A673 (cell line): ENCODE measurements at regions not wholly inside any gene's neighbourhood (a gene's known extent, or its start where the extent isn't known, plus 50 kb on each side); places are given as distances from the start of the nearest gene placed in this dataset.

Source experiments
- BruUV-seq: library from RNA; stranded (reverse); fragments of 400-500 nt; replicated peaks from 2 replicates; lab custom pipeline; 2021; lab: Mats Ljungman, UMichigan
- CTCF ChIA-PET: fragments of 300-600 bp; sonication (Branson Sonifier 250); formaldehyde crosslinking; loops from one replicate; lab custom pipeline; 2022; ENCODE audit warnings: antibody characterized with exemption; lab: Charles Lee
- POLR2A ChIA-PET: fragments of 300-600 bp; sonication (Branson Sonifier 250); formaldehyde crosslinking; loops from one replicate; lab custom pipeline; 2022; ENCODE audit warnings: antibody characterized with exemption; ENCODE audit not compliant: low non-redundant PET; lab: Charles Lee
- DNase-seq: peaks from one replicate; pipeline ENCODE4 v3.0.0-alpha.2; 2015; ENCODE audit warnings: low spot score
- H3K27ac ChIP-seq: fragments of 200-600 bp; sonication (generic); 2 replicates; pipeline ENCODE4 v1.5.1; 2016; ENCODE audit warnings: mixed run types, low read depth, mild to moderate bottlenecking, mixed read lengths, antibody characterized with exemption, low read length; ENCODE audit not compliant: poor library complexity, severe bottlenecking
- H3K27me3 ChIP-seq: fragments of 200-600 bp; sonication (generic); replicated peaks from 2 replicates; pipeline ENCODE4 v1.6.1; 2017; ENCODE audit warnings: mixed run types, low read depth, mild to moderate bottlenecking, mixed read lengths, antibody characterized with exemption, low read length; ENCODE audit not compliant: insufficient read depth, poor library complexity
- H3K36me3 ChIP-seq: fragments of 200-600 bp; sonication (generic); 2 replicates; pipeline ENCODE4 v1.6.1; 2016; ENCODE audit warnings: mixed run types, mild to moderate bottlenecking, mixed read lengths, antibody characterized with exemption, low read length; ENCODE audit not compliant: insufficient read depth, poor library complexity, severe bottlenecking
- H3K4me1 ChIP-seq: fragments of 200-600 bp; sonication (generic); 2 replicates; pipeline ENCODE4 v1.6.1; 2017; ENCODE audit warnings: mixed run types, mild to moderate bottlenecking, mixed read lengths, antibody characterized with exemption, low read length; ENCODE audit not compliant: insufficient read depth, poor library complexity, severe bottlenecking
- H3K4me3 ChIP-seq: fragments of 200-600 bp; sonication (generic); 2 replicates; pipeline ENCODE4 v1.5.1; 2016; ENCODE audit warnings: low read depth, mixed run types, mild to moderate bottlenecking, mixed read lengths, low read length; ENCODE audit not compliant: poor library complexity, severe bottlenecking
- H3K9me3 ChIP-seq: fragments of 200-600 bp; sonication (generic); 2 replicates; pipeline ENCODE4 v1.6.1; 2016; ENCODE audit warnings: mixed run types, low read depth, mild to moderate bottlenecking, mixed read lengths, antibody characterized with exemption, low read length; ENCODE audit not compliant: poor library complexity, severe bottlenecking
- EZH2 ChIP-seq: fragments of 200-600 bp; sonication (generic); IDR thresholded peaks from 2 replicates; pipeline ENCODE4 v1.6.1; 2017; ENCODE audit warnings: borderline replicate concordance, low read depth, mild to moderate bottlenecking, mixed read lengths, antibody characterized with exemption, low read length; ENCODE audit not compliant: poor library complexity, severe bottlenecking
- intact Hi-C: fragments of 100-400 bp; cut with micrococcal nuclease; formaldehyde crosslinking; loops from one replicate; pipeline ENCODE4 v1.10.0; 2022; ENCODE audit not compliant: unreplicated experiment
- TF ChIP-seq, protein P1 (sequence below): fragments of 300-800, 200-600 bp; sonication (generic); conservative IDR thresholded peaks from 2 replicates; pipeline ENCODE4 v1.5.1; 2017; ENCODE audit warnings: low read depth, mild to moderate bottlenecking, antibody characterized with exemption, low read length, moderate library complexity, mixed read lengths

DNA sequence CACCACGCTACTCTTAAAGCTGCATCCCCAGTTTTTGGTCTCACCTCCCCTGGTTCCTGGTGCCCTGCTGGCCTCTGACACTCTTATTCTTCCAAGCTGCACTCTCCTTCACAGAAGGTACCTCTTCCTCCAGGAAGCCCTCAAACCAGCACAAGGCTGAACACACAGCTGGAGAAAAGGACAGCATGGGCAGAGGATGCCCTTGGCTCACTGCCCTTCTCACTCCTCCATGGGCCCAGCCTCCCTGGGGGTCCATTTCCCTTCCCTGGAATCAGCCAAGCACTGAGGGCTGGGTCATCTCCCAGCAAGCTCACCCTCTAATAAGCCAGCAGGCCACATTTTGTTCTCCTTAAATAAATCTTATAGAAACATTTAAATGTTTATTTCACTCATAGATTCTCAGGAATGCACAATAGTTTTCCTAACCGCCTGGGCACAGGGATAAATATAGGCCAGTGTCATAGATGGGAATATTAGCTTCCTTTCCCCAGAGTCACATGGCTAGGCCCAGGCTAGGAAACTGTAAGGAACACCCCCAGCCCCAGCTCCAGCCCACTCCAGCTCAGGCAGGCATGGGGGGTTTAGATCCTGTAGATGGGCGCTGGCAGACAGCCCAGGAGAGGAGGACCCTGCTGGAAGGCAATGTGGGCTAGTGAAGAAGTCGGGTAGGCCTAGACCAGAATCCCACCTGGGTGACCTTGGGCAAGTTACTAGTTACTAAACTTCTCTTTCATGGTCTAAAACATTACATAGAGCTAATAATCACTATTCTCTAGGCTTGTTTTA is 51.5 kb downstream of the IRAG1 start:
- BruUV-seq: no TSS peak
- ChIA-PET POLR2A (no interaction called here), CTCF (no interaction called here)
- no peak overlapping the region for H3K27ac ChIP-seq
- intact Hi-C loops: no loop called here
- H3K9me3 ChIP-seq: no peaks in the 10 kb centered on the region
- H3K27me3 ChIP-seq: no peaks in the 10 kb centered on the region
- no peak overlapping the region for H3K4me3 ChIP-seq
- H3K36me3 ChIP-seq: no peaks in the 10 kb centered on the region
- TF ChIP-seq, protein P1, sequence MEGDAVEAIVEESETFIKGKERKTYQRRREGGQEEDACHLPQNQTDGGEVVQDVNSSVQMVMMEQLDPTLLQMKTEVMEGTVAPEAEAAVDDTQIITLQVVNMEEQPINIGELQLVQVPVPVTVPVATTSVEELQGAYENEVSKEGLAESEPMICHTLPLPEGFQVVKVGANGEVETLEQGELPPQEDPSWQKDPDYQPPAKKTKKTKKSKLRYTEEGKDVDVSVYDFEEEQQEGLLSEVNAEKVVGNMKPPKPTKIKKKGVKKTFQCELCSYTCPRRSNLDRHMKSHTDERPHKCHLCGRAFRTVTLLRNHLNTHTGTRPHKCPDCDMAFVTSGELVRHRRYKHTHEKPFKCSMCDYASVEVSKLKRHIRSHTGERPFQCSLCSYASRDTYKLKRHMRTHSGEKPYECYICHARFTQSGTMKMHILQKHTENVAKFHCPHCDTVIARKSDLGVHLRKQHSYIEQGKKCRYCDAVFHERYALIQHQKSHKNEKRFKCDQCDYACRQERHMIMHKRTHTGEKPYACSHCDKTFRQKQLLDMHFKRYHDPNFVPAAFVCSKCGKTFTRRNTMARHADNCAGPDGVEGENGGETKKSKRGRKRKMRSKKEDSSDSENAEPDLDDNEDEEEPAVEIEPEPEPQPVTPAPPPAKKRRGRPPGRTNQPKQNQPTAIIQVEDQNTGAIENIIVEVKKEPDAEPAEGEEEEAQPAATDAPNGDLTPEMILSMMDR: no peak
- no peak for TF ChIP-seq EZH2
- no peak for DNase-seq
- H3K4me1 ChIP-seq: peaks cover 21% of the 10 kb centered on the region

DNA sequence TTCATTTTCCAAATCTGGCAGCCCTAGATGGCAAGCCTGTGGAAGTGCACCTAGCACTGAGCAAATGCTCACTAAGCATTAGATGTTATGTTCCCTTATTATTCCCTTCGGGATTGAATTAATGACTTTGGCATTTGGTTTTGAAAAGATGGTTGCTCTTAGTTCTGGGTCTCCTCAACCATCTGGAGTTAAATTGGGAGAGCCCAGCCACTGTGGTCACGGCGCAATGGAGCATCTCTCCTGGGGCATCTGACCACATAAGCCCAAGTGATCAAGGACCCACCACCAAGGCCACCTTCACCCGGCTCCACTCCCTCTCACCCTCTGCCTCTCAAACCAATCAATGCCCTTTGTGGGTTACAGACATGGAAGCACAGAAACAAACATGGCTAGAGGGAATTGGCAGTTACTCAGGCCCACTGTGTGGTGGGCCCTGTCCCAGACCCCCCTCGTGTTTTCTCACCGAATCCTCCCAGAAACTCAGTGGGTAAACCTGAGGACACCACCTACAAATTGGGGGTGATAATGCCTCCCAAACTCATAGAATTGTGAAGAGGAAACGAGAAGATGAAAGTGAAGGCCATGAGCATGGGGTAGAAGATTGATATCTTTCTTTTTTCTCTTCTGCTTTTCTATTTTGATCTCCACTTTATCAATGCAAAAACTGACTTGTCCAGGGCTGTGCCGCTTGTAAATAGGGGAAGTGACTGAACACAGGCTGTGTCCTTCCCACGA is 52.2 kb downstream of the IRAG1 start:
- DNase-seq: no peak
- intact Hi-C loops: no loop called here
- POLR2A ChIA-PET: no interaction called here
- H3K27ac ChIP-seq: peak overlapping the region; percentile 19
- H3K9me3 ChIP-seq: no peaks in the 10 kb centered on the region
- TF ChIP-seq, protein P1: no peak
- no peak for TF ChIP-seq EZH2
- no TSS peak for BruUV-seq
- CTCF ChIA-PET: no interaction called here
- no peak overlapping the region for H3K4me3 ChIP-seq
- H3K4me1 ChIP-seq: peaks cover 21% of the 10 kb centered on the region
- H3K27me3 ChIP-seq: no peaks in the 10 kb centered on the region
- H3K36me3 ChIP-seq: no peaks in the 10 kb centered on the region

DNA sequence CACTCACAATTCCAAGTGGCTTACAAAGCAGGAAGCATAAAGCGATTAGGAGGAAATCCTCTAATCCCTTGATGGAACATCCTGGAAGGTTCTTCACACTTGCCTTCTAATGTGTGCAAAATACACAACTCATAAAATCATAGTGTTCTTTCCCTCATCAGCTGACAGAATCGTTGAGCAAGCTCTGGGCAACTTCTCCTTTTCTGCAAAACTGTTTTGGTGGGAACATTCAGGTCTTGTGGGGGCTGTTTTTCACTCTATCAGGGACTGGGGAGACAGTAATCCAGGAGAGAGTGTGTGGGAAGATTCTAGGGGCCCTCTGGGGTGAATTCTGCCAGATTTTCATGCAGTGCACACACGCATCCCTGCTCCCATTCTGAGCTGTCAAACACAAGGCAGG is 53.2 kb downstream of the IRAG1 start:
- ChIA-PET CTCF (no interaction called here), POLR2A (no interaction called here)
- no peak for TF ChIP-seq EZH2
- TF ChIP-seq, protein P1: no peak
- Histone ChIP-seq H3K4me1 (peaks cover 11% of the 10 kb centered on the region), H3K36me3 (no peaks in the 10 kb centered on the region), H3K4me3 (no peak overlapping the region), H3K27me3 (no peaks in the 10 kb centered on the region), H3K9me3 (no peaks in the 10 kb centered on the region), H3K27ac (no peak overlapping the region)
- no peak for DNase-seq
- intact Hi-C loops: no loop called here
- BruUV-seq: no TSS peak
